ENCODE measurements at regions not wholly inside any gene's neighbourhood (a gene's known extent, or its start where the extent isn't known, plus 50 kb on each side); places are given as distances from the start of the nearest gene placed in this dataset.
A peak's percentile ranks its signal among the peaks of the same experiment; 100 is the strongest.

DNA sequence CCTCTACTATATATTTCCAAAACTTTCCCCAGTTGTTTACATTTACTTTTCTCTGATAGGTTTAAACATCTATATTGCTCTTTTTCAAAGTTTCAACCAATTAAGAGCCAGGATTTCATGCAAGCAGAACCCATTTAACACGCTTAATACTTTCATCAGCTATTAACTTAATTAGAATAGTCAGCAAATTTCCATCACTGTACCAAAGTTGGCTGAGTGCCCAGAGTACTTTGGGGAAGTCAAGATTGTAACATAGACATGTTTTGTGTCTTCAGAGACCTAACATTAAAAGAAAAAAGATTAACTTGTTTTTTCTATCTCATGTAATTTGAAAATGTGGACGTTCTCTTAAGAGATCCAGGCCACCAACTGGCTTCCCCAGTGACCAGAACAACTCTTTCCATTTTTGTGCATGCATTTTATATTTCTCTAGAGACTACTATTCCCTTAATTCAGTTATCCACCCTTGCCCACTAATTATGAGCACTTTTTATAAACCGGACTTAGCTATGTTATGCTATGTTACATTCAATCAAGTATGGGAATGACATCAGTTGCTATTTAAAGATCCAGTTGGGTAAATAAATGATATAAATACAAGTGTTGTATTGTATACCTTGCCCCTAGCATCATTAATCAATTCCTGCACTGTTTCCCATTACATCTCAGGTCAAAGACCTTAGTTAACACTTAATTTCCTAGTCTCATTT lies 478.1 kb upstream of the NMUR2 start:
- no peaks in the 10 kb centered on the region for H3K27me3 ChIP-seq (ENCODE audit: insufficient read depth, poor library complexity, severe bottlenecking)
- no peak overlapping the region for H3K27ac ChIP-seq (replicated peaks)
- TF ChIP-seq SPI1 (IDR thresholded peaks at IDR 0.05; ENCODE audit: borderline replicate concordance, low read depth) = no peak
- TF ChIP-seq POLR2AphosphoS5 (IDR thresholded peaks at IDR 0.05; ENCODE audit: low read depth) = no peak
- DNase-seq (ENCODE audit: low read depth in 1 of 2, low spot score in 1 of 2) = peak in 1 of 2 experiments; percentile 22
- no peak overlapping the region for H3K4me3 ChIP-seq (replicated peaks; ENCODE audit: insufficient read depth, low read length)

- no peak for TF ChIP-seq CTCF (IDR thresholded peaks at IDR 0.05; ENCODE audit: insufficient read depth, low read length)
- TF ChIP-seq REST (IDR thresholded peaks at IDR 0.05; ENCODE audit: insufficient replicate concordance, low read depth) = no peak
- no peak for TF ChIP-seq GABPA (IDR thresholded peaks at IDR 0.05; ENCODE audit: low read depth)
- TF ChIP-seq SPI1 (IDR thresholded peaks at IDR 0.05; ENCODE audit: borderline replicate concordance, low read depth) = no peak
- TF ChIP-seq POLR2AphosphoS5 (IDR thresholded peaks at IDR 0.05; ENCODE audit: low read depth) = no peak
- DNase-seq (ENCODE audit: low read depth in 1 of 2, low spot score in 1 of 2) = no peak
- H3K27ac ChIP-seq (replicated peaks) = no peak overlapping the region
- no peak overlapping the region for H3K4me3 ChIP-seq (replicated peaks; ENCODE audit: insufficient read depth, low read length)
- no peaks in the 10 kb centered on the region for H3K27me3 ChIP-seq (ENCODE audit: insufficient read depth, poor library complexity, severe bottlenecking)
These were observed 478.9 kb upstream of the NMUR2 start for GRCh38 chr5:152884006-152884405.

DNA sequence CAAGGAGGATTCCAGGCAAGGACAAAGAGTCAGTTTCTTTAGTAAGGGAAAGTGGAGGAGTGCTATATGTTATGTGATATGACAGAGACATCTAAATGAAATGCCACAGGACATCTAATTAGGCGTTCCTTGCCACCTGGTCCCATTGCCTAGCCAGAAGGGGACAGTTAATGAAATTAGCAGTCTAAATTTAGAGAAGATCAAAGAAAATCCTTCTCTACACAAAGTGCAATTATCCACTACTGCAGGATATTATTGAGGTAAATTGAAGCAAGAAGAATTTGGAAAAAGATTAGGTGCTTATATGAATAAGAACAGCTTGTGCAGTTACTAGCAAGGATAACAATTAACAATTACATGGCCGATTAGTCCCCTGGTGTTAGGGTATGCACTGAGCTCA lies 495.3 kb upstream of the NMUR2 start:
- Histone ChIP-seq H3K27ac (replicated peaks) (no peak overlapping the region), H3K27me3 (ENCODE audit: insufficient read depth, poor library complexity, severe bottlenecking) (no peaks in the 10 kb centered on the region), H3K4me3 (replicated peaks; ENCODE audit: insufficient read depth, low read length) (no peak overlapping the region)
- TF ChIP-seq SPI1 (IDR thresholded peaks at IDR 0.05; ENCODE audit: borderline replicate concordance, low read depth) = no peak
- no peak for TF ChIP-seq POLR2AphosphoS5 (IDR thresholded peaks at IDR 0.05; ENCODE audit: low read depth)
- TF ChIP-seq GABPA (IDR thresholded peaks at IDR 0.05; ENCODE audit: low read depth) = no peak
- TF ChIP-seq CTCF (IDR thresholded peaks at IDR 0.05; ENCODE audit: insufficient read depth, low read length) = no peak
- TF ChIP-seq REST (IDR thresholded peaks at IDR 0.05; ENCODE audit: insufficient replicate concordance, low read depth) = no peak
- DNase-seq (ENCODE audit: low read depth in 1 of 2, low spot score in 1 of 2) = no peak

- Histone ChIP-seq H3K27ac (replicated peaks) (no peak overlapping the region), H3K4me3 (replicated peaks; ENCODE audit: insufficient read depth, low read length) (no peak overlapping the region), H3K27me3 (ENCODE audit: insufficient read depth, poor library complexity, severe bottlenecking) (no peaks in the 10 kb centered on the region)
- DNase-seq (ENCODE audit: low read depth in 1 of 2, low spot score in 1 of 2) = no peak
- TF ChIP-seq REST (IDR thresholded peaks at IDR 0.05; ENCODE audit: insufficient replicate concordance, low read depth) (no peak), SPI1 (IDR thresholded peaks at IDR 0.05; ENCODE audit: borderline replicate concordance, low read depth) (no peak), CTCF (IDR thresholded peaks at IDR 0.05; ENCODE audit: insufficient read depth, low read length) (no peak)
These were observed 496.7 kb upstream of the NMUR2 start for GRCh38 chr5:152901754-152902153.
